Endothelial cell of umbilical vein (primary cell): ENCODE measurements at regions not wholly inside any gene's neighbourhood (a gene's known extent, or its start where the extent isn't known, plus 50 kb on each side); places are given as distances from the start of the nearest gene placed in this dataset.

Experiments used
- BruUV-seq: library from RNA; stranded (reverse); fragments of 400-500 nt; replicated peaks from 2 replicates; lab custom pipeline; 2021; lab: Mats Ljungman, UMichigan
- CTCF ChIA-PET: fragments of 300-600, 350-600 bp; sonication (Branson Sonifier 250); formaldehyde crosslinking; loops from one replicate; lab custom pipeline; 2021; ENCODE audit warnings: antibody characterized with exemption, inconsistent platforms; lab: Charles Lee
- POLR2A ChIA-PET: fragments of 300-600, 350-600 bp; sonication (Branson Sonifier 250); formaldehyde crosslinking; loops from one replicate; lab custom pipeline; 2021; ENCODE audit warnings: antibody characterized with exemption, inconsistent platforms; lab: Charles Lee
- DNase-seq: peaks from one replicate; pipeline ENCODE4 v3.0.0-alpha.2; 2011; ENCODE audit warnings: low read depth, low spot score
- FAIRE-seq: peaks from 2 replicates; lab custom pipeline; 2011; peaks lifted over from hg19 to GRCh38; lab: Jason Lieb, UNC
- H2AFZ ChIP-seq: 2 replicates; pipeline ENCODE4 v1.6.0; 2012; ENCODE audit warnings: low read depth, low read length, control low read depth, inconsistent platforms
- H3K27ac ChIP-seq: 2 replicates; pipeline ENCODE4 v1.5.1; 2011; ENCODE audit warnings: low read depth, mild to moderate bottlenecking, control low read depth, low read length, moderate library complexity; ENCODE audit not compliant: insufficient read depth
- H3K27me3 ChIP-seq, 2 experiments: 2 replicates each; pipeline versions ENCODE4 v1.6.0 to v1.6.1; 2011; ENCODE audit warnings: low read length in 2 of 2, mixed read lengths in 1 of 2; ENCODE audit not compliant: control insufficient read depth in 2 of 2, insufficient read depth in 2 of 2
- H3K36me3 ChIP-seq, 2 experiments: 2 replicates in 1 of 2; 3 replicates in 1 of 2; pipeline ENCODE4 v1.5.1; 2011; ENCODE audit warnings: low read length in 2 of 2, mild to moderate bottlenecking in 1 of 2, moderate library complexity in 1 of 2; ENCODE audit not compliant: control insufficient read depth in 2 of 2, insufficient read depth in 2 of 2; ENCODE audit errors: extremely low read depth in 1 of 2
- H3K4me1 ChIP-seq: 3 replicates; pipeline ENCODE4 v1.5.1; 2011; ENCODE audit warnings: mild to moderate bottlenecking, low read length; ENCODE audit not compliant: control insufficient read depth, insufficient read depth; ENCODE audit errors: extremely low read depth
- H3K4me2 ChIP-seq: 2 replicates; pipeline ENCODE4 v1.6.1; 2011; ENCODE audit warnings: low read length, control low read depth, mixed read lengths; ENCODE audit not compliant: insufficient read depth
- H3K4me3 ChIP-seq, 3 experiments: fragments of 200-600 bp in 1 of 3; sonication (generic), shearing (Covaris generic) in 1 of 3; replicated peaks in 1 of 3; 2 replicates each; pipeline ENCODE4 v1.5.1; 2011 to 2016; ENCODE audit warnings: control low read depth in 3 of 3, low read length in 3 of 3, mild to moderate bottlenecking in 2 of 3, inconsistent platforms in 1 of 3, low read depth in 1 of 3, moderate library complexity in 1 of 3; ENCODE audit not compliant: insufficient read depth in 1 of 3
- H3K79me2 ChIP-seq: 2 replicates; pipeline ENCODE4 v1.6.0; 2012; ENCODE audit warnings: low read length, inconsistent platforms; ENCODE audit not compliant: control insufficient read depth, insufficient read depth
- H3K9ac ChIP-seq: replicated peaks from 2 replicates; pipeline ENCODE3; 2011; ENCODE audit warnings: low read length, control low read depth; ENCODE audit not compliant: insufficient read depth; ENCODE audit errors: extremely low read depth
- H3K9me1 ChIP-seq: replicated peaks from 3 replicates; pipeline ENCODE4 v1.6.0; 2011; ENCODE audit warnings: mild to moderate bottlenecking, low read length; ENCODE audit not compliant: control insufficient read depth, insufficient read depth; ENCODE audit errors: extremely low read depth
- H3K9me3 ChIP-seq: replicated peaks from 2 replicates; pipeline ENCODE4 v1.5.1; 2012; ENCODE audit warnings: low read length, inconsistent platforms; ENCODE audit not compliant: control insufficient read depth, insufficient read depth
- H4K20me1 ChIP-seq: replicated peaks from 2 replicates; pipeline ENCODE3; 2011; ENCODE audit warnings: mild to moderate bottlenecking, low read length; ENCODE audit not compliant: control insufficient read depth, insufficient read depth; ENCODE audit errors: extremely low read depth
- CTCF ChIP-seq, 2 donors: IDR thresholded peaks; 1 replicate in 1 of 2; 2 replicates in 1 of 2; pipeline ENCODE4 v1.5.1; 2011; ENCODE audit warnings: low read length in 2 of 2, mild to moderate bottlenecking in 2 of 2, moderate library complexity in 2 of 2, control low read depth in 1 of 2, inconsistent platforms in 1 of 2, low read depth in 1 of 2; ENCODE audit not compliant: insufficient read depth in 1 of 2; ENCODE audit errors: extremely low read depth in 1 of 2
- EZH2 ChIP-seq: IDR thresholded peaks from 2 replicates; pipeline ENCODE4 v1.6.1; 2012; ENCODE audit warnings: borderline replicate concordance, low read depth, mild to moderate bottlenecking, moderate library complexity, low read length, inconsistent platforms; ENCODE audit not compliant: severe bottlenecking
- FOS ChIP-seq: IDR thresholded peaks from 2 replicates; pipeline ENCODE4 v1.6.1; 2011; ENCODE audit warnings: mild to moderate bottlenecking, low read length, moderate library complexity, borderline replicate concordance; ENCODE audit not compliant: insufficient read depth
- GATA2 ChIP-seq: IDR thresholded peaks from 2 replicates; pipeline ENCODE4 v1.7.0; 2011; ENCODE audit warnings: low read depth, mild to moderate bottlenecking, moderate library complexity, mixed read lengths, low read length; ENCODE audit not compliant: insufficient read length, insufficient read depth
- JUN ChIP-seq: IDR thresholded peaks from 2 replicates; pipeline ENCODE4 v1.6.1; 2011; ENCODE audit warnings: borderline replicate concordance, low read depth; ENCODE audit not compliant: insufficient read length, insufficient read depth
- MYC ChIP-seq: IDR thresholded peaks from one replicate; pipeline ENCODE4 v1.6.1; 2011; ENCODE audit warnings: mild to moderate bottlenecking, low read depth, low read length
- POLR2A ChIP-seq: IDR thresholded peaks from 2 replicates; pipeline ENCODE4 v1.6.1; 2012; ENCODE audit warnings: low read depth, mild to moderate bottlenecking, control low read depth, low read length
- POLR2AphosphoS5 ChIP-seq: IDR thresholded peaks from 2 replicates; pipeline ENCODE4 v1.6.1; 2012; ENCODE audit warnings: low read depth, mild to moderate bottlenecking, control low read depth, low read length, moderate library complexity; ENCODE audit not compliant: insufficient read depth
- dilution Hi-C: fragments of 300-500 bp; cut with MboI; formaldehyde crosslinking; loops from one replicate; pipeline ENCODE4 v1.15.0; 2019; ENCODE audit warnings: low sequenced_read_pairs; ENCODE audit not compliant: extremely low pct_ligation_motif_present
- intact Hi-C: fragments of 100-400 bp; cut with micrococcal nuclease; formaldehyde crosslinking; loops from one replicate; pipeline ENCODE4 v1.10.0; 2022
- TF ChIP-seq, protein P1 (sequence below): IDR thresholded peaks from 2 replicates; pipeline ENCODE4 v1.6.1; 2011; ENCODE audit not compliant: insufficient read depth, insufficient read length

- FAIRE-seq (no peak), DNase-seq (no peak)
- intact Hi-C loops = no loop called here
- no peaks in the 10 kb centered on the region for H3K36me3 ChIP-seq
- H2AFZ ChIP-seq = no peak overlapping the region
- no peak overlapping the region for H3K9ac ChIP-seq
- BruUV-seq = no TSS peak
- no peaks in the 10 kb centered on the region for H3K79me2 ChIP-seq
- H4K20me1 ChIP-seq = no peaks in the 10 kb centered on the region
- H3K4me1 ChIP-seq = peaks cover 7% of the 10 kb centered on the region
- no peak overlapping the region for H3K4me3 ChIP-seq
- dilution Hi-C loops = no loop called here
- no peaks in the 10 kb centered on the region for H3K27me3 ChIP-seq
- H3K9me1 ChIP-seq = no peaks in the 10 kb centered on the region
- ChIA-PET CTCF (interaction anchor here (0.9 kb wide), 1 partner anchor 65 kb away, joined by 3 read pairs; no protein-coding TSS in a partner anchor), POLR2A (no interaction called here)
- H3K4me2 ChIP-seq = no peak overlapping the region
- no peaks in the 10 kb centered on the region for H3K9me3 ChIP-seq
- no peak overlapping the region for H3K27ac ChIP-seq
- TF ChIP-seq JUN (no peak), POLR2AphosphoS5 (no peak), POLR2A (no peak), CTCF (IDR thresholded peaks at IDR 0.05; ENCODE audit: extremely low read depth in 1 of 2, insufficient read depth in 1 of 2, low read depth in 1 of 2, low read length in 2 of 2) (no peak), MYC (no peak), EZH2 (no peak), FOS (no peak), GATA2 (no peak)
- TF ChIP-seq, protein P1, sequence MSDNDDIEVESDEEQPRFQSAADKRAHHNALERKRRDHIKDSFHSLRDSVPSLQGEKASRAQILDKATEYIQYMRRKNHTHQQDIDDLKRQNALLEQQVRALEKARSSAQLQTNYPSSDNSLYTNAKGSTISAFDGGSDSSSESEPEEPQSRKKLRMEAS = no peak
Observed at GRCh38 chrX:40943093-40943641, 142.1 kb upstream of the USP9X start.
